Calu3 (cell line): ENCODE measurements at regions not wholly inside any gene's neighbourhood (a gene's known extent, or its start where the extent isn't known, plus 50 kb on each side); places are given as distances from the start of the nearest gene placed in this dataset.
A peak's percentile ranks its signal among the peaks of the same experiment; 100 is the strongest.
"Not testable (repeated sequence)": the region's sequence is repeated elsewhere in the genome, so short reads cannot be mapped to it uniquely, and the experiment has no call there.

Experiments
- BruUV-seq: library from RNA; stranded (reverse); fragments of 400-500 nt; replicated peaks from 2 replicates; lab custom pipeline; 2021; lab: Mats Ljungman, UMichigan
- CTCF ChIA-PET: fragments of 300-600 bp; sonication (Branson Sonifier 250); formaldehyde crosslinking; loops from one replicate; lab custom pipeline; 2022; ENCODE audit warnings: antibody characterized with exemption; lab: Charles Lee
- DNase-seq: peaks from one replicate; pipeline ENCODE4 v3.0.0; 2022
- H3K27ac Mint-ChIP-seq: one replicate; pipeline ENCODE4 v1.8.0; 2022; ENCODE audit warnings: mixed read lengths; ENCODE audit not compliant: unreplicated experiment
- H3K27me3 Mint-ChIP-seq: one replicate; pipeline ENCODE4 v1.8.0; 2022; ENCODE audit warnings: mixed read lengths; ENCODE audit not compliant: unreplicated experiment
- H3K36me3 Mint-ChIP-seq: one replicate; pipeline ENCODE4 v1.8.0; 2022; ENCODE audit warnings: mild to moderate bottlenecking, moderate library complexity, mixed read lengths; ENCODE audit not compliant: insufficient read depth, unreplicated experiment
- H3K4me1 Mint-ChIP-seq: one replicate; pipeline ENCODE4 v1.8.0; 2022; ENCODE audit warnings: mild to moderate bottlenecking, low read depth, mixed read lengths; ENCODE audit not compliant: unreplicated experiment
- H3K4me3 Mint-ChIP-seq: one replicate; pipeline ENCODE4 v1.8.0; 2022; ENCODE audit warnings: mild to moderate bottlenecking, low read depth, moderate library complexity, mixed read lengths; ENCODE audit not compliant: unreplicated experiment
- H3K9me3 Mint-ChIP-seq: one replicate; pipeline ENCODE4 v1.8.0; 2022; ENCODE audit warnings: low read depth, mixed read lengths; ENCODE audit not compliant: unreplicated experiment
- CTCF ChIP-seq: fragments of 200-600 bp; IDR thresholded peaks from one replicate; pipeline ENCODE4 v1.8.0; 2022; ENCODE audit warnings: antibody characterized with exemption; ENCODE audit not compliant: unreplicated experiment
- intact Hi-C: fragments of 100-400 bp; cut with micrococcal nuclease; formaldehyde crosslinking; loops from one replicate; pipeline ENCODE4 v1.10.0; 2022; ENCODE audit not compliant: unreplicated experiment

GRCh38 chr5:36744773-36745589 lies 131.6 kb upstream of the NIPBL start:
- no peak for TF ChIP-seq CTCF
- peak; percentile 92 for DNase-seq
- Mint-ChIP-seq H3K27me3 (peaks cover 12% of the 10 kb centered on the region), H3K4me1 (peaks cover 35% of the 10 kb centered on the region), H3K4me3 (peak overlapping the region; percentile 94), H3K27ac (peak overlapping the region; percentile 86), H3K9me3 (no peaks in the 10 kb centered on the region), H3K36me3 (peaks cover 18% of the 10 kb centered on the region)
- intact Hi-C loops: loop anchor here (1.0 to 5.0 kb wide), 2 partner anchors 125 to 197 kb away; no protein-coding TSS in a partner anchor
- no TSS peak for BruUV-seq
- CTCF ChIA-PET: interaction anchor here (0.6 to 2.4 kb wide), 3 partner anchors 55 to 195 kb away, joined by 3 to 14 read pairs (median 3); no protein-coding TSS in a partner anchor

- Mint-ChIP-seq H3K27me3 (peaks cover 18% of the 10 kb centered on the region), H3K4me1 (peaks cover 16% of the 10 kb centered on the region), H3K36me3 (peaks cover 18% of the 10 kb centered on the region)
- DNase-seq, CTCF ChIA-PET, H3K9me3 Mint-ChIP-seq, BruUV-seq, H3K27ac Mint-ChIP-seq, H3K4me3 Mint-ChIP-seq, intact Hi-C loops: not testable (repeated sequence)
Measured at GRCh38 chr5:36747794-36748193, 128.8 kb upstream of the NIPBL start.

- Mint-ChIP-seq H3K4me3 (no peak overlapping the region), H3K27ac (no peak overlapping the region)
- no TSS peak for BruUV-seq
Measured at GRCh38 chr5:36751886-36752285, 124.7 kb upstream of the NIPBL start.

GRCh38 chr5:36755342-36755741 lies 121.2 kb upstream of the NIPBL start:
- TF ChIP-seq CTCF: no peak
- H3K27me3 Mint-ChIP-seq: peaks cover 11% of the 10 kb centered on the region
- H3K27ac Mint-ChIP-seq: no peak overlapping the region
- no peaks in the 10 kb centered on the region for H3K4me1 Mint-ChIP-seq
- no peaks in the 10 kb centered on the region for H3K9me3 Mint-ChIP-seq
- BruUV-seq: no TSS peak
- CTCF ChIA-PET: interaction anchor here (0.6 kb wide), 1 partner anchor 1241 kb away, joined by 3 read pairs; no protein-coding TSS in a partner anchor
- DNase-seq: no peak
- H3K36me3 Mint-ChIP-seq: no peaks in the 10 kb centered on the region
- intact Hi-C loops: no loop called here
- H3K4me3 Mint-ChIP-seq: no peak overlapping the region

More at GRCh38 chr5:36751886-36752285, 124.7 kb upstream of the NIPBL start:
- Mint-ChIP-seq H3K9me3 (no peaks in the 10 kb centered on the region), H3K4me1 (no peaks in the 10 kb centered on the region), H3K27me3 (peaks cover 18% of the 10 kb centered on the region), H3K36me3 (no peaks in the 10 kb centered on the region)
- intact Hi-C loops: no loop called here
- no peak for DNase-seq
- CTCF ChIA-PET: no interaction called here
- peak; percentile 18 for TF ChIP-seq CTCF
